GM12874 (cell line): ENCODE measurements at regions not wholly inside any gene's neighbourhood (a gene's known extent, or its start where the extent isn't known, plus 50 kb on each side); places are given as distances from the start of the nearest gene placed in this dataset.

Experiments
- CTCF ChIP-seq: IDR thresholded peaks from 2 replicates; pipeline ENCODE4 v1.5.1; 2011; ENCODE audit warnings: low read depth, mild to moderate bottlenecking, control low read depth, low read length, moderate library complexity; ENCODE audit not compliant: insufficient read depth

GRCh38 chrX:116010939-116011338 is 159.6 kb upstream of the AGTR2 start:
- no peak for TF ChIP-seq CTCF

- no peak for TF ChIP-seq CTCF
Observed at GRCh38 chrX:116031331-116031730, 139.2 kb upstream of the AGTR2 start.
